ENCODE measurements at regions not wholly inside any gene's neighbourhood (a gene's known extent, or its start where the extent isn't known, plus 50 kb on each side); places are given as distances from the start of the nearest gene placed in this dataset.

DNA sequence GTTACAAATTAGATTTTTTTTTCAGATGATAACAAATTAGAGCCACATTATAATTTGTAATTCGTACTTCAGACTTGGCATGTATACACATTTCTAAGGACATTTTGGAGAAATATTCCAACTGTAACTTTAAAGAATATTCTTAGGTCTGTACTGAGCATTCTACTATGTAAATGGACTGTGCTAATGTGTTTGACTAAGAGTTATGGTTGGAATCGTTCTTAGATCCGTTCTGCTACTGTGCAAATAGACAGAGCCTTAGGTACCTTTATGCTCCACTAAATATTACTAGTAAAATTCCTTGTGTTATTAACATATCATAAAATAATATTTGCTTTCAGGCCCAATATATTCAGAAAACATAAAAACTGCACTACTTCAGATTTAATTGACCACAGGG lies 1180.0 kb upstream of the TENM3 start:
- DNase-seq (ENCODE audit: low read depth, low spot score), result no peak
- H3K9ac ChIP-seq (ENCODE audit: insufficient read length, low read depth), result no peak overlapping the region
- no peaks in the 10 kb centered on the region for H3K4me1 ChIP-seq (ENCODE audit: insufficient read depth, insufficient read length)
- H3K27me3 ChIP-seq (ENCODE audit: insufficient read depth, insufficient read length), result no peaks in the 10 kb centered on the region
- H3K36me3 ChIP-seq (ENCODE audit: insufficient read depth, insufficient read length, low read length), result no peaks in the 10 kb centered on the region
- no peak for TF ChIP-seq ZNF274 (IDR thresholded peaks at IDR 0.05; ENCODE audit: low read depth, low read length)
- no peak for TF ChIP-seq SUZ12 (IDR thresholded peaks at IDR 0.05; ENCODE audit: extremely low read depth, insufficient read depth, insufficient read length)
- no peak for TF ChIP-seq YY1 (IDR thresholded peaks at IDR 0.05; ENCODE audit: insufficient read depth, insufficient read length)
- no peak overlapping the region for H3K4me3 ChIP-seq (ENCODE audit: insufficient read length, low read depth)
- H3K9me3 ChIP-seq (ENCODE audit: insufficient read depth, low read length), result no peaks in the 10 kb centered on the region

DNA sequence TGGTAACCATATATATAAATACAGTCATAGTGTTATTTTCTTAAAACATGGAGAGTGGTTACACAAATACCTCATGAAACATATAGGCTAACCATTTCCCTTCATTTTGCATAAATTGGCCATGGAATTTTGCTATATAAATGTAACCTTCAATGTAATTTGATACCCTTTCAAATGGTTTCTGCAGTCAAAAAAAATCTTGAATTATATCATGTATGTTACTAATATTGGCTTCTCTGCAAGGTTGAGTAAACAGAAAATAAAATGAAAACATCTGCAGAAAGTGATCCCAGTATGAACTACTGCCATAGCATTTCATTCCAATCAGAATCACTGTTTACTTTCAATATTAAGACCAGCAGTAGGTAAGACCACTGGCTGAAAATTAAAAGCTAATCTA lies 1165.9 kb upstream of the TENM3 start:
- no peaks in the 10 kb centered on the region for H3K36me3 ChIP-seq (ENCODE audit: insufficient read depth, insufficient read length, low read length)
- no peaks in the 10 kb centered on the region for H3K27me3 ChIP-seq (ENCODE audit: insufficient read depth, insufficient read length)
- H3K9me3 ChIP-seq (ENCODE audit: insufficient read depth, low read length), result peaks cover 7% of the 10 kb centered on the region; the same call in 1 of the 2 replicates
- no peak for TF ChIP-seq SUZ12 (IDR thresholded peaks at IDR 0.05; ENCODE audit: extremely low read depth, insufficient read depth, insufficient read length)
- TF ChIP-seq YY1 (IDR thresholded peaks at IDR 0.05; ENCODE audit: insufficient read depth, insufficient read length), result no peak
- TF ChIP-seq ZNF274 (IDR thresholded peaks at IDR 0.05; ENCODE audit: low read depth, low read length), result no peak
- no peak for DNase-seq (ENCODE audit: low read depth, low spot score)
- H3K4me1 ChIP-seq (ENCODE audit: insufficient read depth, insufficient read length), result no peaks in the 10 kb centered on the region
- H3K9ac ChIP-seq (ENCODE audit: insufficient read length, low read depth), result no peak overlapping the region
- no peak overlapping the region for H3K4me3 ChIP-seq (ENCODE audit: insufficient read length, low read depth)

DNA sequence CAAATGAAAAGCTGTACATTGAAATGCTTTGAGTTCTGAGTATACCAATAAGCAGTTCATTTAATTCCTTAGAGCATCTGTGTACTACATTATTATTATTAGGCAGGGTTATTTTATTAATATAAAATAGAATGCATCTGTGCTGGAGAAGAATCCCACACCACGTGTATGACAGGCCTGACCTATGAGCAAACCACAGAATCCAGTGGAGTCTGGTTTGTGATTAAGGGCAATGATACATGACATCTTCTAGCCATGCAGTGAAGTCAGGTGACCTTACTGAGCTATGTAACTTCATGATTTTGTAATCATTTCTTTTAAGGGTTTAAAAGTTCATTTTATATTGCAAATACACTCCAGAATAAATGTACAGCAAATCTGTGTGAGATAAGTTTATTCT lies 1165.0 kb upstream of the TENM3 start:
- H3K4me3 ChIP-seq (ENCODE audit: insufficient read length, low read depth), result no peak overlapping the region
- no peak for DNase-seq (ENCODE audit: low read depth, low spot score)
- H3K9me3 ChIP-seq (ENCODE audit: insufficient read depth, low read length), result peaks cover 7% of the 10 kb centered on the region; the same call in 1 of the 2 replicates
- H3K27me3 ChIP-seq (ENCODE audit: insufficient read depth, insufficient read length), result no peaks in the 10 kb centered on the region
- TF ChIP-seq YY1 (IDR thresholded peaks at IDR 0.05; ENCODE audit: insufficient read depth, insufficient read length) (no peak), ZNF274 (IDR thresholded peaks at IDR 0.05; ENCODE audit: low read depth, low read length) (no peak), SUZ12 (IDR thresholded peaks at IDR 0.05; ENCODE audit: extremely low read depth, insufficient read depth, insufficient read length) (no peak)
- H3K4me1 ChIP-seq (ENCODE audit: insufficient read depth, insufficient read length), result no peaks in the 10 kb centered on the region
- no peaks in the 10 kb centered on the region for H3K36me3 ChIP-seq (ENCODE audit: insufficient read depth, insufficient read length, low read length)
- no peak overlapping the region for H3K9ac ChIP-seq (ENCODE audit: insufficient read length, low read depth)

DNA sequence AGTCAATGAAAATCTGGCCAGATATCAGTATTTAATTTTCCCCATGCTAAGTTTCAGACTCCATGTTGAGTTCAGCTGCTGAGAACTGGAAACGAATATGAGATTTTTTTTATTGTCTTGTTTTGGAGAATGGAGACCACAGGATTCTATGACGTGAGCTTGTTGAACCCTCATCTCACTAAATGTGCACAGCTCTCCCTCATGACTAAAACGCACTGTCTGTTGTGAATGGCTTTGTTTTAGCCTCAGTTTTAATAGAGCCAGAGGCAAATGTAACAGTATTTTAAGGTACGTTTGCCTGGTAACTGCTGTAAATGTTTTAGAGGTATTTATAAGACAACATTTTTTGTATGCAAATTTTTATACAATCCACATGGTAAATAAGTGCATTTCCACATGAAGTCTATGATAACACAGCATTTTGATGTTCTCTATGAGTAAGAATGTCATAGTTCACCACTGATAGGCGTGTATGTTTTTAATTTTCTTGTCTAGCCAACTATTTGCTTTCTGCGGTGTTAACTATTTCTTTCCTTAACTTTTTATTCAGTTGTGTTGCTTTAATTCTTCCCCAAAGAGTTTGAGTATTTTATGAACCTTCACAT lies 1159.3 kb upstream of the TENM3 start:
- Histone ChIP-seq H3K36me3 (ENCODE audit: insufficient read depth, insufficient read length, low read length) (no peaks in the 10 kb centered on the region), H3K27me3 (ENCODE audit: insufficient read depth, insufficient read length) (no peaks in the 10 kb centered on the region), H3K4me1 (ENCODE audit: insufficient read depth, insufficient read length) (no peaks in the 10 kb centered on the region), H3K9me3 (ENCODE audit: insufficient read depth, low read length) (no peaks in the 10 kb centered on the region), H3K4me3 (ENCODE audit: insufficient read length, low read depth) (no peak overlapping the region), H3K9ac (ENCODE audit: insufficient read length, low read depth) (no peak overlapping the region)
- no peak for DNase-seq (ENCODE audit: low read depth, low spot score)
- TF ChIP-seq SUZ12 (IDR thresholded peaks at IDR 0.05; ENCODE audit: extremely low read depth, insufficient read depth, insufficient read length) (no peak), ZNF274 (IDR thresholded peaks at IDR 0.05; ENCODE audit: low read depth, low read length) (no peak), YY1 (IDR thresholded peaks at IDR 0.05; ENCODE audit: insufficient read depth, insufficient read length) (no peak)

DNA sequence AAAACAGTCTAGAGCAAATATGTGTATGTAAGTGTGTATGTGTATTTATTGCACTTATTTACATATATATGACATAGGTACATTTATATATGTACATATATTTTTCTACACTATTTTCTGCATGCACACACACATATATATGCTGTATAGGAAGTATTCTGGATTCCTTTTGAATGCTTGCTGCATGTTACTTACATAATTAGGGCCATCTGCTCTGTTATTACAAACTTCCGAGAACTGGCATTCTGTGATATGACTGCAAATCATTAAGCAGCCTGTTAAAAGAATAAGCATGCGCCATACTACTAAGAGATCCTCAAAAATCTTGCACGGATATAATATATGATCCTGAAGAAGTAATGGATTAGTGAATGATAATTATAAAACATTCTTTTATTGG lies 1157.6 kb upstream of the TENM3 start:
- no peaks in the 10 kb centered on the region for H3K9me3 ChIP-seq (ENCODE audit: insufficient read depth, low read length)
- no peak overlapping the region for H3K4me3 ChIP-seq (ENCODE audit: insufficient read length, low read depth)
- DNase-seq (ENCODE audit: low read depth, low spot score), result no peak
- no peak for TF ChIP-seq ZNF274 (IDR thresholded peaks at IDR 0.05; ENCODE audit: low read depth, low read length)
- TF ChIP-seq SUZ12 (IDR thresholded peaks at IDR 0.05; ENCODE audit: extremely low read depth, insufficient read depth, insufficient read length), result no peak
- no peak for TF ChIP-seq YY1 (IDR thresholded peaks at IDR 0.05; ENCODE audit: insufficient read depth, insufficient read length)
- no peaks in the 10 kb centered on the region for H3K4me1 ChIP-seq (ENCODE audit: insufficient read depth, insufficient read length)
- no peaks in the 10 kb centered on the region for H3K27me3 ChIP-seq (ENCODE audit: insufficient read depth, insufficient read length)
- H3K9ac ChIP-seq (ENCODE audit: insufficient read length, low read depth), result no peak overlapping the region
- H3K36me3 ChIP-seq (ENCODE audit: insufficient read depth, insufficient read length, low read length), result no peaks in the 10 kb centered on the region

DNA sequence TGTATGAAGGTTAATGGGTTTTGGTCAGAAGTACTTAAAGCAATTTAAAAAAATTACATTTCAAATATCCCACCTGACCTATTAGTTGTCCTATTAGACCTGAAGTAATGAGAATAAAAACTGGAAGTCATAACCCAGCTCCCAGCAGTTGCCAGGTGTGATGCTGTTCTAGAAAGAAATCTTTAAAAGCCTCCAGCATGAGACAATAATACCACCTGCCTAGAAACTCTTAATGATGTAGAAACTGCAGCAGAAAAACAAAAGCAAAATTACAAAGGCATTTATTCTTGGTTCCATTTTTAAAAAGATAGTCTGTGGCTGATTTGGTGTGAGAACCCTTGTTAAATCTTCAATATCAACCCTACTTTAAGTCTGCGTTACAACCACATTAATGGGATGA lies 1137.7 kb upstream of the TENM3 start:
- no peak for TF ChIP-seq YY1 (IDR thresholded peaks at IDR 0.05; ENCODE audit: insufficient read depth, insufficient read length)
- TF ChIP-seq ZNF274 (IDR thresholded peaks at IDR 0.05; ENCODE audit: low read depth, low read length), result no peak
- no peak for TF ChIP-seq SUZ12 (IDR thresholded peaks at IDR 0.05; ENCODE audit: extremely low read depth, insufficient read depth, insufficient read length)
- H3K36me3 ChIP-seq (ENCODE audit: insufficient read depth, insufficient read length, low read length), result no peaks in the 10 kb centered on the region
- no peaks in the 10 kb centered on the region for H3K4me1 ChIP-seq (ENCODE audit: insufficient read depth, insufficient read length)
- no peak for DNase-seq (ENCODE audit: low read depth, low spot score)
- no peak overlapping the region for H3K4me3 ChIP-seq (ENCODE audit: insufficient read length, low read depth)
- no peaks in the 10 kb centered on the region for H3K27me3 ChIP-seq (ENCODE audit: insufficient read depth, insufficient read length)
- no peaks in the 10 kb centered on the region for H3K9me3 ChIP-seq (ENCODE audit: insufficient read depth, low read length)
- no peak overlapping the region for H3K9ac ChIP-seq (ENCODE audit: insufficient read length, low read depth)

DNA sequence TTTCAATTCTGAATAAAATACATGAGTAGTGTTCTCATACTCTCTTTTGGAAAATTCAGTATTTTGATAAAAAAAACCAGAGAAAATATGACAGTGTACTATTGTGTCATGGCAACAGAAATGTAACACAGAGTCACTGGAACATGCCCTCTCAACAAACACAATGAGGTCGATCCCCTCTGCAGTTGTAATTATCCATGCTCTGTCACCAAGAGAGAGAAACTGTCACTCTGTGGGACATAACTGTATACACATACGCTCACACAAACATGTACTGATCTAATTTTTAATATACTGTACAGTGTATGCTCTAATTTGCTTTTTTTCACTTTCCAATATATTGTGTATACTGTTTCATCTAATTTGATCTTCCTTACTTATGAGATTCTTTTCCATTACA lies 1136.8 kb upstream of the TENM3 start:
- Histone ChIP-seq H3K36me3 (ENCODE audit: insufficient read depth, insufficient read length, low read length) (no peaks in the 10 kb centered on the region), H3K27me3 (ENCODE audit: insufficient read depth, insufficient read length) (no peaks in the 10 kb centered on the region), H3K4me1 (ENCODE audit: insufficient read depth, insufficient read length) (no peaks in the 10 kb centered on the region), H3K9me3 (ENCODE audit: insufficient read depth, low read length) (no peaks in the 10 kb centered on the region), H3K4me3 (ENCODE audit: insufficient read length, low read depth) (no peak overlapping the region), H3K9ac (ENCODE audit: insufficient read length, low read depth) (no peak overlapping the region)
- TF ChIP-seq SUZ12 (IDR thresholded peaks at IDR 0.05; ENCODE audit: extremely low read depth, insufficient read depth, insufficient read length) (no peak), YY1 (IDR thresholded peaks at IDR 0.05; ENCODE audit: insufficient read depth, insufficient read length) (no peak), ZNF274 (IDR thresholded peaks at IDR 0.05; ENCODE audit: low read depth, low read length) (no peak)
- DNase-seq (ENCODE audit: low read depth, low spot score), result no peak

Data from NT2/D1 (cell line).